SH-SY5Y (cell line): ENCODE measurements at regions not wholly inside any gene's neighbourhood (a gene's known extent, or its start where the extent isn't known, plus 50 kb on each side); places are given as distances from the start of the nearest gene placed in this dataset.

Source experiments
- GATA2 ChIP-seq: IDR thresholded peaks from 2 replicates; pipeline ENCODE4 v1.6.1; 2011; ENCODE audit warnings: mild to moderate bottlenecking, low read depth, low read length
- GATA3 ChIP-seq: IDR thresholded peaks from 2 replicates; pipeline ENCODE4 v1.6.1; 2011; ENCODE audit warnings: low read depth, mild to moderate bottlenecking, low read length, moderate library complexity

- TF ChIP-seq GATA3 (no peak), GATA2 (no peak; the same call in none of the 2 replicates)
Observed at GRCh38 chr7:68922850-68923249, 675.4 kb upstream of the AUTS2 start.
